Body of pancreas (tissue), 4 donors: ENCODE measurements at regions not wholly inside any gene's neighbourhood (a gene's known extent, or its start where the extent isn't known, plus 50 kb on each side); places are given as distances from the start of the nearest gene placed in this dataset.

Source experiments
- CTCF ChIP-seq, 7 experiments: fragments of 450-650 bp in 4 of 7; fragments of 200-600 bp in 3 of 7; sonication (generic) in 3 of 7; IDR thresholded peaks; one replicate each; pipeline ENCODE4 v1.5.1; 2016 to 2019; ENCODE audit warnings: antibody characterized with exemption in 7 of 7
- POLR2A ChIP-seq, 3 donors: fragments of 450-650 bp; IDR thresholded peaks; one replicate each; pipeline ENCODE4 v1.6.1; 2016; ENCODE audit warnings: antibody characterized with exemption in 3 of 3, mild to moderate bottlenecking in 2 of 3

- TF ChIP-seq POLR2A (IDR thresholded peaks at IDR 0.05) (no peak), CTCF (IDR thresholded peaks at IDR 0.05) (no peak)
Measured at GRCh38 chr7:149696280-149696679, 77.1 kb downstream of the ZNF467 start.
